ENCODE measurements at regions not wholly inside any gene's neighbourhood (a gene's known extent, or its start where the extent isn't known, plus 50 kb on each side); places are given as distances from the start of the nearest gene placed in this dataset.

GRCh38 chr11:122434786-122435185 lies 220.7 kb upstream of the UBASH3B start:
- Mint-ChIP-seq H3K4me1 (ENCODE audit: unreplicated experiment) (no peaks in the 10 kb centered on the region), H3K9me3 (ENCODE audit: unreplicated experiment) (no peaks in the 10 kb centered on the region), H3K27ac (ENCODE audit: unreplicated experiment) (no peak overlapping the region), H3K27me3 (ENCODE audit: unreplicated experiment) (no peaks in the 10 kb centered on the region), H3K36me3 (ENCODE audit: low read depth, unreplicated experiment) (no peaks in the 10 kb centered on the region), H3K4me3 (ENCODE audit: unreplicated experiment) (no peak overlapping the region)
- no peak for TF ChIP-seq CTCF (IDR thresholded peaks at IDR 0.05; ENCODE audit: unreplicated experiment)
- no peak for DNase-seq (ENCODE audit: low spot score)

- Mint-ChIP-seq H3K4me1 (ENCODE audit: unreplicated experiment) (no peaks in the 10 kb centered on the region), H3K4me3 (ENCODE audit: unreplicated experiment) (no peak overlapping the region), H3K36me3 (ENCODE audit: low read depth, unreplicated experiment) (no peaks in the 10 kb centered on the region), H3K9me3 (ENCODE audit: unreplicated experiment) (no peaks in the 10 kb centered on the region), H3K27ac (ENCODE audit: unreplicated experiment) (no peak overlapping the region), H3K27me3 (ENCODE audit: unreplicated experiment) (no peaks in the 10 kb centered on the region)
- no peak for DNase-seq (ENCODE audit: low spot score)
- no peak for TF ChIP-seq CTCF (IDR thresholded peaks at IDR 0.05; ENCODE audit: unreplicated experiment)
These were observed 225.0 kb upstream of the UBASH3B start for GRCh38 chr11:122430490-122430889.

GRCh38 chr11:122426073-122426472 lies 229.4 kb upstream of the UBASH3B start:
- DNase-seq (ENCODE audit: low spot score), result no peak
- Mint-ChIP-seq H3K27ac (ENCODE audit: unreplicated experiment) (no peak overlapping the region), H3K27me3 (ENCODE audit: unreplicated experiment) (no peaks in the 10 kb centered on the region), H3K4me1 (ENCODE audit: unreplicated experiment) (no peaks in the 10 kb centered on the region), H3K4me3 (ENCODE audit: unreplicated experiment) (no peak overlapping the region), H3K36me3 (ENCODE audit: low read depth, unreplicated experiment) (no peaks in the 10 kb centered on the region), H3K9me3 (ENCODE audit: unreplicated experiment) (no peaks in the 10 kb centered on the region)
- no peak for TF ChIP-seq CTCF (IDR thresholded peaks at IDR 0.05; ENCODE audit: unreplicated experiment)

- TF ChIP-seq CTCF (IDR thresholded peaks at IDR 0.05; ENCODE audit: unreplicated experiment), result no peak
- DNase-seq (ENCODE audit: low spot score), result no peak
- H3K36me3 Mint-ChIP-seq (ENCODE audit: low read depth, unreplicated experiment), result no peaks in the 10 kb centered on the region
- H3K9me3 Mint-ChIP-seq (ENCODE audit: unreplicated experiment), result no peaks in the 10 kb centered on the region
- H3K4me3 Mint-ChIP-seq (ENCODE audit: unreplicated experiment), result no peak overlapping the region
- H3K27me3 Mint-ChIP-seq (ENCODE audit: unreplicated experiment), result no peaks in the 10 kb centered on the region
- H3K4me1 Mint-ChIP-seq (ENCODE audit: unreplicated experiment), result no peaks in the 10 kb centered on the region
- no peak overlapping the region for H3K27ac Mint-ChIP-seq (ENCODE audit: unreplicated experiment)
These were observed 230.9 kb upstream of the UBASH3B start for GRCh38 chr11:122424636-122425035.

- Mint-ChIP-seq H3K4me1 (ENCODE audit: unreplicated experiment) (no peaks in the 10 kb centered on the region), H3K9me3 (ENCODE audit: unreplicated experiment) (no peaks in the 10 kb centered on the region), H3K36me3 (ENCODE audit: low read depth, unreplicated experiment) (no peaks in the 10 kb centered on the region), H3K27me3 (ENCODE audit: unreplicated experiment) (no peaks in the 10 kb centered on the region), H3K4me3 (ENCODE audit: unreplicated experiment) (no peak overlapping the region), H3K27ac (ENCODE audit: unreplicated experiment) (no peak overlapping the region)
- no peak for TF ChIP-seq CTCF (IDR thresholded peaks at IDR 0.05; ENCODE audit: unreplicated experiment)
- DNase-seq (ENCODE audit: low spot score), result no peak
These were observed 231.6 kb upstream of the UBASH3B start for GRCh38 chr11:122423886-122424285.
